Panc1 (cell line): ENCODE measurements at regions not wholly inside any gene's neighbourhood (a gene's known extent, or its start where the extent isn't known, plus 50 kb on each side); places are given as distances from the start of the nearest gene placed in this dataset.

Experiments
- POLR2AphosphoS5 ChIP-seq: IDR thresholded peaks from 2 replicates; pipeline ENCODE4 v1.6.1; 2012; ENCODE audit warnings: mild to moderate bottlenecking, low read depth, low read length, moderate library complexity
- SIN3A ChIP-seq: IDR thresholded peaks from 2 replicates; pipeline ENCODE4 v1.6.1; 2012; ENCODE audit warnings: low read depth, mild to moderate bottlenecking, low read length, moderate library complexity, borderline replicate concordance; ENCODE audit not compliant: insufficient read depth
- TF ChIP-seq, protein P1 (sequence below): fragments of 450-650 bp; IDR thresholded peaks from 2 replicates; pipeline ENCODE4 v1.5.1; 2017; ENCODE audit warnings: mild to moderate bottlenecking
- TF ChIP-seq, protein P2 (sequence below), 2 experiments: IDR thresholded peaks; 2 replicates each; pipeline ENCODE4 v1.6.1; 2011 to 2012; ENCODE audit warnings: low read depth in 2 of 2, control low read depth in 1 of 2, low read length in 1 of 2, mild to moderate bottlenecking in 1 of 2, moderate library complexity in 1 of 2; ENCODE audit not compliant: insufficient read depth in 1 of 2

DNA sequence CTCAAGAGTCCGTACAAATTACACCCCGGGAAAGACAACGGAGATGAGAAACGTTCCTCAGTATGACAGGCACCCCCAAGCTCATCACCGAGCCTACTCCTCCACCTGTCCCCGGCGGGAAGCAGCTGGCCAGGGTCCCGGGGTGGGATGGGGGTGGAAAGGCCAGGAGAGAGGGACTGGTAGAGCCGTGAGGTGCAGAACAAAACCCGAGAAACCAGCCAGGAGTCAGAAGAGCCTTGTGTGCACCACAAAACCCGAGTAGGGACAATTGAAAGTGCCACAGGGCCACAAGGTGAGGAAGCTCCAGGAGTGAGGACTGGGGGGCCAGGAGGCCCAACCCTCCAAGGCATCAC is 75.5 kb upstream of the SALL3 start:
- TF ChIP-seq, protein P1, sequence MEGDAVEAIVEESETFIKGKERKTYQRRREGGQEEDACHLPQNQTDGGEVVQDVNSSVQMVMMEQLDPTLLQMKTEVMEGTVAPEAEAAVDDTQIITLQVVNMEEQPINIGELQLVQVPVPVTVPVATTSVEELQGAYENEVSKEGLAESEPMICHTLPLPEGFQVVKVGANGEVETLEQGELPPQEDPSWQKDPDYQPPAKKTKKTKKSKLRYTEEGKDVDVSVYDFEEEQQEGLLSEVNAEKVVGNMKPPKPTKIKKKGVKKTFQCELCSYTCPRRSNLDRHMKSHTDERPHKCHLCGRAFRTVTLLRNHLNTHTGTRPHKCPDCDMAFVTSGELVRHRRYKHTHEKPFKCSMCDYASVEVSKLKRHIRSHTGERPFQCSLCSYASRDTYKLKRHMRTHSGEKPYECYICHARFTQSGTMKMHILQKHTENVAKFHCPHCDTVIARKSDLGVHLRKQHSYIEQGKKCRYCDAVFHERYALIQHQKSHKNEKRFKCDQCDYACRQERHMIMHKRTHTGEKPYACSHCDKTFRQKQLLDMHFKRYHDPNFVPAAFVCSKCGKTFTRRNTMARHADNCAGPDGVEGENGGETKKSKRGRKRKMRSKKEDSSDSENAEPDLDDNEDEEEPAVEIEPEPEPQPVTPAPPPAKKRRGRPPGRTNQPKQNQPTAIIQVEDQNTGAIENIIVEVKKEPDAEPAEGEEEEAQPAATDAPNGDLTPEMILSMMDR, result no peak
- TF ChIP-seq POLR2AphosphoS5 (no peak), SIN3A (no peak)
- TF ChIP-seq, protein P2, sequence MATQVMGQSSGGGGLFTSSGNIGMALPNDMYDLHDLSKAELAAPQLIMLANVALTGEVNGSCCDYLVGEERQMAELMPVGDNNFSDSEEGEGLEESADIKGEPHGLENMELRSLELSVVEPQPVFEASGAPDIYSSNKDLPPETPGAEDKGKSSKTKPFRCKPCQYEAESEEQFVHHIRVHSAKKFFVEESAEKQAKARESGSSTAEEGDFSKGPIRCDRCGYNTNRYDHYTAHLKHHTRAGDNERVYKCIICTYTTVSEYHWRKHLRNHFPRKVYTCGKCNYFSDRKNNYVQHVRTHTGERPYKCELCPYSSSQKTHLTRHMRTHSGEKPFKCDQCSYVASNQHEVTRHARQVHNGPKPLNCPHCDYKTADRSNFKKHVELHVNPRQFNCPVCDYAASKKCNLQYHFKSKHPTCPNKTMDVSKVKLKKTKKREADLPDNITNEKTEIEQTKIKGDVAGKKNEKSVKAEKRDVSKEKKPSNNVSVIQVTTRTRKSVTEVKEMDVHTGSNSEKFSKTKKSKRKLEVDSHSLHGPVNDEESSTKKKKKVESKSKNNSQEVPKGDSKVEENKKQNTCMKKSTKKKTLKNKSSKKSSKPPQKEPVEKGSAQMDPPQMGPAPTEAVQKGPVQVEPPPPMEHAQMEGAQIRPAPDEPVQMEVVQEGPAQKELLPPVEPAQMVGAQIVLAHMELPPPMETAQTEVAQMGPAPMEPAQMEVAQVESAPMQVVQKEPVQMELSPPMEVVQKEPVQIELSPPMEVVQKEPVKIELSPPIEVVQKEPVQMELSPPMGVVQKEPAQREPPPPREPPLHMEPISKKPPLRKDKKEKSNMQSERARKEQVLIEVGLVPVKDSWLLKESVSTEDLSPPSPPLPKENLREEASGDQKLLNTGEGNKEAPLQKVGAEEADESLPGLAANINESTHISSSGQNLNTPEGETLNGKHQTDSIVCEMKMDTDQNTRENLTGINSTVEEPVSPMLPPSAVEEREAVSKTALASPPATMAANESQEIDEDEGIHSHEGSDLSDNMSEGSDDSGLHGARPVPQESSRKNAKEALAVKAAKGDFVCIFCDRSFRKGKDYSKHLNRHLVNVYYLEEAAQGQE (IDR thresholded peaks at IDR 0.05; ENCODE audit: insufficient read depth in 1 of 2, low read depth in 2 of 2, low read length in 1 of 2), result no peak
